ENCODE measurements at regions not wholly inside any gene's neighbourhood (a gene's known extent, or its start where the extent isn't known, plus 50 kb on each side); places are given as distances from the start of the nearest gene placed in this dataset.
A peak's percentile ranks its signal among the peaks of the same experiment; 100 is the strongest.

- H2BK5ac ChIP-seq (ENCODE audit: low read depth, low read length): no peak overlapping the region
- H3K23ac ChIP-seq (ENCODE audit: insufficient read length): no peak overlapping the region
- no peak overlapping the region for H2BK120ac ChIP-seq (replicated peaks; ENCODE audit: low read depth, low read length)
- H2BK12ac ChIP-seq (ENCODE audit: low read depth, low read length): no peak overlapping the region
- H4K8ac ChIP-seq (ENCODE audit: extremely low read depth, insufficient read depth, low read length): no peak overlapping the region
- POLR2A ChIA-PET (ENCODE audit: partially characterized antibody): no interaction called here
- H3K27ac ChIP-seq (ENCODE audit: low read depth, low read length): no peak overlapping the region
- H3K79me2 ChIP-seq (ENCODE audit: control insufficient read depth in 1 of 2, insufficient read depth in 2 of 2, low read length in 2 of 2): no peaks in the 10 kb centered on the region
- H2BK15ac ChIP-seq (ENCODE audit: low read length): no peak overlapping the region
- H2AK5ac ChIP-seq (ENCODE audit: low read depth, low read length): no peak overlapping the region
- H4K20me1 ChIP-seq (replicated peaks in 1 of 2; ENCODE audit: control insufficient read depth in 1 of 2, insufficient read depth in 2 of 2, low read length in 2 of 2): no peaks in the 10 kb centered on the region
- H3K9me3 ChIP-seq (ENCODE audit: insufficient read depth in 2 of 2, low read depth in 1 of 2, low read length in 1 of 2): no peaks in the 10 kb centered on the region
- H2BK20ac ChIP-seq (ENCODE audit: low read length): no peak overlapping the region
- H3K9ac ChIP-seq (replicated peaks in 1 of 4; ENCODE audit: extremely low read depth in 1 of 4, low read depth in 3 of 4, low read length in 3 of 4): peak overlapping the region in 1 of 4 experiments; percentile 13; a peak in 1 of 7 replicates
- H3K79me1 ChIP-seq (ENCODE audit: low read depth, low read length): no peaks in the 10 kb centered on the region
- H3K18ac ChIP-seq (ENCODE audit: extremely low read depth, low read length): no peak overlapping the region
- no peak overlapping the region for H3K4me3 ChIP-seq (ENCODE audit: extremely low read depth in 1 of 4, insufficient read depth in 2 of 4, low read depth in 3 of 4, low read length in 4 of 4)
- CTCF ChIA-PET (ENCODE audit: partially characterized antibody): interaction anchor here (0.6 to 1.2 kb wide), 3 partner anchors 9 to 91 kb away, joined by 3 read pairs; no protein-coding TSS in a partner anchor
- DNase-seq (ENCODE audit: low read depth in 1 of 2, low spot score in 2 of 2) (no peak), FAIRE-seq (no peak)
- 93% methylated on average over 3 of the region's 3 CpGs; no CpG with 5 or more reads in 1 of the 2 experiments for WGBS, 2 experiments (ENCODE audit: extremely low coverage in 1 of 2, insufficient coverage in 1 of 2, insufficient read length in 1 of 2, insufficient replicate concordance in 2 of 2, low coverage in 1 of 2, low lambda C conversion rate in 2 of 2, missing lambda C conversion rate in 1 of 2)
- no peak overlapping the region for H2AFZ ChIP-seq (ENCODE audit: low read length)
- no peak overlapping the region for H3K56ac ChIP-seq (replicated peaks; ENCODE audit: insufficient read length, low read depth, low read length)
- H3K4me2 ChIP-seq (ENCODE audit: insufficient read depth in 1 of 2, low read depth in 2 of 2, low read length in 2 of 2): no peak overlapping the region
- no peaks in the 10 kb centered on the region; the same call in 1 of the 2 replicates for H3K23me2 ChIP-seq (ENCODE audit: low read depth, low read length)
- no peaks in the 10 kb centered on the region for H3K4me1 ChIP-seq (replicated peaks in 1 of 4; ENCODE audit: control insufficient read depth in 3 of 4, insufficient read depth in 4 of 4, low read length in 3 of 4)
- no peaks in the 10 kb centered on the region for H3K27me3 ChIP-seq (replicated peaks in 1 of 4; ENCODE audit: control insufficient read depth in 3 of 4, extremely low read depth in 1 of 4, insufficient read depth in 3 of 4, low read length in 3 of 4)
- H3K14ac ChIP-seq (ENCODE audit: insufficient read length): no peak overlapping the region
- no peak overlapping the region for H3K4ac ChIP-seq (replicated peaks; ENCODE audit: insufficient read length, low read depth, low read length)
- H4K91ac ChIP-seq (replicated peaks; ENCODE audit: insufficient read length, low read length): no peak overlapping the region
- H3K36me3 ChIP-seq (ENCODE audit: control insufficient read depth in 2 of 4, insufficient read depth in 4 of 4, low read length in 3 of 4): no peaks in the 10 kb centered on the region
- no peak overlapping the region for H4K5ac ChIP-seq (ENCODE audit: insufficient read length, low read depth, low read length)
- no peak for TF ChIP-seq NRF1 (IDR thresholded peaks at IDR 0.05; ENCODE audit: low read depth, low read length)
- no peak for TF ChIP-seq MAFK (IDR thresholded peaks at IDR 0.05; ENCODE audit: low read depth, low read length)
- TF ChIP-seq SUZ12 (IDR thresholded peaks at IDR 0.05; ENCODE audit: low read length): no peak
- TF ChIP-seq JUN (IDR thresholded peaks at IDR 0.05; ENCODE audit: low read depth, low read length): no peak
- no peak for TF ChIP-seq GTF2F1 (IDR thresholded peaks at IDR 0.05; ENCODE audit: borderline replicate concordance, low read depth, low read length)
- no peak for TF ChIP-seq HDAC2 (IDR thresholded peaks at IDR 0.05; ENCODE audit: borderline replicate concordance in 1 of 2, low read depth in 2 of 2, low read length in 2 of 2)
- TF ChIP-seq CBX5 (IDR thresholded peaks at IDR 0.05; ENCODE audit: low read depth, low read length): no peak
- no peak for TF ChIP-seq ATF2 (IDR thresholded peaks at IDR 0.05; ENCODE audit: low read length)
- TF ChIP-seq RNF2 (IDR thresholded peaks at IDR 0.05; ENCODE audit: borderline replicate concordance, low read depth, low read length, missing control alignments, poor library complexity, severe bottlenecking): no peak
- TF ChIP-seq SAP30 (IDR thresholded peaks at IDR 0.05; ENCODE audit: insufficient read depth, insufficient replicate concordance, low read length): no peak
- no peak for TF ChIP-seq ASH2L (IDR thresholded peaks at IDR 0.05; ENCODE audit: low read length)
- TF ChIP-seq KDM4A (IDR thresholded peaks at IDR 0.05; ENCODE audit: low read depth, low read length, severe bottlenecking): no peak
Observed at GRCh38 chr14:58866391-58866790, 228.6 kb downstream of the DACT1 start.
